Right hindlimb (tissue), 1 donor: ENCODE measurements at regions not wholly inside any gene's neighbourhood (a gene's known extent, or its start where the extent isn't known, plus 50 kb on each side); places are given as distances from the start of the nearest gene placed in this dataset.

Source experiments
- DNase-seq: peaks from one replicate; pipeline ENCODE4 v3.0.0-alpha.2; 2018

GRCh38 chr18:2337552-2338141 is 233.7 kb downstream of the METTL4 start:
- DNase-seq, result no peak

DNA sequence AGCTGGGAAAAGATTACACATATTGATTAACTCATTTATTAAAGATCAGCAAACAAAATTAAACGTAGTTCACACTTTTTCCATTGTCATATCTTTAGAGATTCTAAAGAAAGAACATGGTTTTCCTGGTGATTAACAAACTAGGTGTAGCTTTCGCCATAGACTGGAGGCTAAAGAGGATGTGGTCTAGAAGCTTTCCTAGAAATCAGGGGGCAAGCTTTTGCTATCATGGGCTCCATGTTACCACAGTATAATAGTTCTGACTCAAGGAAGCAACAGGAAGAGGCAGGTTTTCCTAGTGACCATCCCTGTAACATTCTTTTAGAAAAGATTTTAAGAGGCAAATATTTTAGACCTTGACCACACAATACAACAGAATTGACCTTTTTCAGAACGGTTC is 232.7 kb downstream of the METTL4 start:
- DNase-seq, result no peak

DNA sequence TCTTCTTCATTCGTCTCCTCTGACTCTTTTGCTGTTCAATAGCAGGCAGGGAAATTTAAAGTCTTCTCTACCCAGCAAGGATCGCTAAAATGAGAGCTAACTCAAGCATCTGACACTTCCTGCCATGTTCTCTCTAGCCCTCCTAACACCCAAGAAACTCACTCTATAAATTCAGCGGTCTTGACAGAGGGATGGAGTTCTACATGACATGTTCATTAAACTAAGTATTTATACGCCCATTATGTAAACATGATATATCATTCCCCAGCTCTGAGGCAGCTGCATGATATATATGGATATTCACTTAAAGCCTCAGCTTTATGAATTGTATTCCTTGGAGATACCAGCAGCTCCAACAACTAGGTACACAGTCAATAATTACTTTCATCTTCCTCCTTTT is 231.0 kb downstream of the METTL4 start:
- no peak for DNase-seq

GRCh38 chr18:2348003-2348402 is 223.3 kb downstream of the METTL4 start:
- DNase-seq, result no peak

DNA sequence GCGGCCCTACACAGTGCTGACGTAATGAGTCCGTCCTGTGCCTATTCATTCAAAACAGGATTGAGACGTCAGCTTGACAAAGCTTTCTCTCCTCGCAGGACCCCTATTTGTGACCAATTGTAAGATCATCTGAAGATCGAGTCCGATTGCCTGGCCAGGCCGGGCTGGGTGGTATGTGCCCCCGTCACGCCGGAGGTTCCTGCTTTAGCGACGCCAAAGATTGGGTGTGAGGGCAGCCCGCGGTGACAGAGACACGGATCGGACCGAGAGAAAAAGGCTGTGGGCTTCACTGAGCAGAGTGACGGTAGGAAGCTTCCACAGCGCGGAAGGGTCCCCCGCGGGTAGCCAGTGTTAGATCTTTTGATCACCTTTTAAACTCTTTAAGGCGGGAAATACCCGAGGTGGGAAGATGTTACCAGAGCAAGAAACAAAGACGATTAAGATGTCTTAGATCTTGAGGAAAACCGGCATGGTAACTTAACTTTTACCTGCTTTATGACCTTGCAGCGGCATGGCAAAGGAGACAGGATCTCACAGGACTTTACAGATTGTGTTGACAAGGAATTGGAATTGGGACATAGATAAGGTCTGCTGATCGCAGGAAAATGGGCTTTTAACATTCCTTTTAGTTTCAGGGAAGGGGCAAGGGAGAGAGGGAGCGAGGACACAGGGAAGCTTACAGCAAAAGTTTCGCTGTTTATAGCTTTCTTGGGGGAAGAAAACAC is 220.0 kb downstream of the METTL4 start:
- DNase-seq, result no peak

DNA sequence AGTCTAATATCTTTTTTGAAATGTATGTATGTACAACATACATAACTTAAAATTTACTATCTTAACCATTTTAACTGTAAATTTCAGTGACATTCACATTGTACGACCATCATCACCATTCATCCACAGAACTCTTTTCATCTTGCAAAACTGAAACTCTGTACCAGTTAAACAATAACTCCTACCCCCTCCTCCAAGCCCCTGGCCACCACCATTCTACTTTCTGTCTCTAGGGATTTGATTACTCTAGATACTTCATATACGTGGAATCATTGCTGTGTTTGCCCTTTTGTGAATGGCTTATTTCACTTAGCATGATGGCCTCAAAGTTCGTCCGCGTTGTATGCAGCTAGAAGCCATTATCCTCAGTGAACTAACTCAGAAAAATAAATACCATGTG is 217.0 kb downstream of the METTL4 start:
- no peak for DNase-seq

GRCh38 chr18:2356906-2357305 is 214.4 kb downstream of the METTL4 start:
- no peak for DNase-seq

DNA sequence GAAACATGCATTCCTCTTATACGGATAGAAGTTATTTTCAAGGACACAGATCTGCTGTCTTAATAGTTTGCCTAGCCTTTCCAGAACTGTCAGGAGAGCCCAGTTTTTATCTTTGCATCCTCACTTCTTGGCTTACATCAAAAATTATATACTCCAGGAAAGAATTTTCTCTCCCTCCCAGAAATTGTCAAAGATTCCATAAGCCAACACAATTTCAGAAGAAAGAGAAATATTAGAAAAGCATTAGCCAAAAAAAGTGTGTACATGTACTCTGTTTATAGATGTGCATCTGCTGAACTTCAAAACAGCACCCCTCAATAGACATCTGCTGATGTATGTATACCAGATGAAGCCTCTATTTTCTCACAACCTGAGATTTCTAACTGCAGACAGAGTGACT is 210.4 kb downstream of the METTL4 start:
- no peak for DNase-seq

- no peak for DNase-seq
These were observed 203.2 kb downstream of the METTL4 start for GRCh38 chr18:2368102-2368501.

- no peak for DNase-seq
These were observed 194.6 kb downstream of the METTL4 start for GRCh38 chr18:2376707-2377106.

GRCh38 chr18:2380101-2380500 is 191.2 kb downstream of the METTL4 start:
- DNase-seq, result no peak

GRCh38 chr18:2381539-2381938 is 189.8 kb downstream of the METTL4 start:
- no peak for DNase-seq

- DNase-seq, result no peak
These were observed 183.7 kb downstream of the METTL4 start for GRCh38 chr18:2387588-2387987.

DNA sequence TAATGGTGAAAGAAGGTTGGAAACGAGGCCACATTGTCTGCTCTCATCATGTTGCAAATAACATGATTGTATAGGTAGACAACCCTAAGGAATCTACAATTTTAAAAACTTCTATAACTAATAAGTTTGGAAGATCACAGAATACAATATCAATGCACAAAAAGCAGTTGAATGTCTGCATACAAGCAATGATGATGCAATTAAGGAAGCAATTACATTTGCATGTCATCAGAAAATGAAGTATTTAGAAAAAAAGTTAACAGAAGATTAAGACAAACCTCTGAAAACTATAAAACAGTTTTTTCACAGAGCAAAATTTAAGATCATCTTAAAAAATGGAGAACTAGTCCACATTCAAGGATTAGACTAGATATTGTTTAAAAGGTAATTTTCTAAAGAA is 181.1 kb downstream of the METTL4 start:
- DNase-seq, result no peak

DNA sequence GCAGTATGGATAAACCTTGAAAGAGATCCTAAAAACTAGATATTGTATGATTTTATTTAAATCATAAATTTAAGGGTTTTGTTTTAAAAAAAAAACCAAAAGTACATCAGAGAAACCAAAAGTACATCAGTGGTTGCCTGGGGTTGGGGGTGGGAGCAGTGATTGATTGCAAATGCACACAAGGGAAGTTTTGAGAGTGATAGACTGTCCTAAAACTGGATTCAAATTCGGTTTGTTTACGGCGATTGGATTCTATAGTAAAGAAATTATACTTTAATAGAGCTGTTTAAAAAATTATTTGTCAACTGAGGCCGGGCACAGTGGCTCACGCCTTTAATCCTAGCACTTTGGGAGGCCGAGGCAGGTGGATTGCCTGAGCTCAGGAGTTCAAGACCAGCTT is 179.8 kb downstream of the METTL4 start:
- DNase-seq, result no peak

GRCh38 chr18:2392446-2392845 is 178.9 kb downstream of the METTL4 start:
- no peak for DNase-seq

- DNase-seq, result no peak
These were observed 176.6 kb downstream of the METTL4 start for GRCh38 chr18:2394684-2395083.

DNA sequence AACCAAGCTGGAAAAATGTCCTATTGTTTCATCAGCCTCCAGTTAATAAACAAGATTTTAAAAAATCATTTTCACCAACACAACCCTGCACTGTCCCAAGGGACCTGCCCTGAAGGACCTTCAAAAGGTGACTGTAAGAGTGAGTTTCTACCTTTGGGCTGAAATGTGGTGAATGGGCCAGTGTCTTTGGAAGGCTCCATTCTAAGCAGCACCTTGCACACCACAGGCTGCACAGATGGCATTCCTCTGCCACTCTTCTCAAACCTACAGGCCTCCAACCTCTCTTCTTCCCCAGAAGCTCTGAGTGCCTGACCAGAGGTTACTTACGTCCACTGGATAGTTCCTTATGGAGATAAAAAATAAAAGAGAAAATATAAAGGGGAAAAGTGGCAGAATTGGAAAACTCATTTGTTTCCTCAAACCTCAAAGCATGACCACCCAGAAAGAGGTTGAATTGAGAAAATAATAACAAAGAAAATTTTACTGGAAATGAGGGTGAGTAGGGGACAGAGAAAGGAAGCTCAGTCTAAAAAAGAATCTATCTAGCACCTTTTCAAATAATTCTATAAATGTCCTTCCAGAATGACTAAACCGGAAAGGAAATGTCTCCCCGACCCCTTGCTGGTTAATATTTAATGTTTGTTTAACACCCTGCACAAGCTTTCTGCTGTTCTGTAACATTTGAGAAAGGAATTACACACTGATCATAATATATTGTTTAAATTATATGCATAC is 175.7 kb downstream of the METTL4 start:
- DNase-seq, result no peak

DNA sequence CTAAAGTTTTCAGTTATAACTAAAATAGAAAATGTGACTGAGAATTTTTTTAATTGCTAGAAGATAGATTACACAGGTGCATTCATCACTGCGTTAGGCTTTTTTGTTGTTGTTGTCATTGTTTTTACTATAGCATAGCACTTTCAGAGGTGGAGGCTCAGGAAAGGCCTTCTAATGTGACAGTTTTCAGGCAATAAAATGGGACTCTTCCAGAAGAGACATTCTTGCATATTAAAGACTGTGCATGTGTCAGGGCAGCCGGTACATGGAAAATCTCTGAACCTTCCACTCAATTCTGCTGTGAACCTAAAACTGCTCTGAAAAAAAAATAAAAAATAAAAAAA is 175.2 kb downstream of the METTL4 start:
- DNase-seq, result no peak

DNA sequence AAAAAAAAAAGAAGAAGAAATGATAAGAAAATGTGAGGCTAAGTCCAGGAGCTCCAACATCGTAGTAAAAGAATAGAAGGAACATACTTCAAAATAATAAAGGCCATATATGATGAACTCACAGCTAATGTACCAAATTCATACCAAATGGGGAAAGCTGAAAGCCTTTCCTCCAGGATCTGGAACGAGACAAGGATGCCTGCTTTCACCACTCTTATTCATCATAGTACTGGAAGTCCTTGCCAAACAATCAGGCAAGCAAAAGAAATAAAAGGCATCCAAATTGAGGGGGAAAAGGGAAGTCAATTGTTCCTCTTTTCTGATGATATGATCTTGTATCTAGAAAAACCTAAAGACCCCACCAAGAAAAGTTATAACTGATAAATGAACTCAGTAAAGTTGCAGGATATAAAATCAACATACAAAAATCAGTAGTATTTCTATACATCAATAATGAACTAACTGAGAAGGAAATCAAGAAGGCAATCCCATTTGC is 170.6 kb downstream of the METTL4 start:
- no peak for DNase-seq

DNA sequence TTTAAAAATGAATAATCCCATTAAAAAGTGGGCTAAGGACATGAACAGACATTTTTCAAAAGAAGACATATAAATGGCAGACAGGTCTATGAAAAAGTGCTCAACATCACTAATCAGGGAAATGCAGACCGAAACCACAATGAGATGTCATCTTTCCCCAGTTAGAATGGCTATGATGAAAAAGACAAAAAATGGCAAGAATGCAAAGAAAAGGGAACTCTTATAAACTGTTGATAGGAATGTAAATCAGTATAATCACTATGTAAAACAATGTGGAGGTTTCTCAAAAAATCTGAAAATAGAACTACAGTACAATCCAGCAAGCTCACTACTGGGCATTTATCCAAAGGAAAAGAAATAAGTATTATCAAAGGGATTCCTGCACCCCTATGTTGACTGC is 169.2 kb downstream of the METTL4 start:
- no peak for DNase-seq

- no peak for DNase-seq
These were observed 164.8 kb downstream of the METTL4 start for GRCh38 chr18:2406544-2406943.

DNA sequence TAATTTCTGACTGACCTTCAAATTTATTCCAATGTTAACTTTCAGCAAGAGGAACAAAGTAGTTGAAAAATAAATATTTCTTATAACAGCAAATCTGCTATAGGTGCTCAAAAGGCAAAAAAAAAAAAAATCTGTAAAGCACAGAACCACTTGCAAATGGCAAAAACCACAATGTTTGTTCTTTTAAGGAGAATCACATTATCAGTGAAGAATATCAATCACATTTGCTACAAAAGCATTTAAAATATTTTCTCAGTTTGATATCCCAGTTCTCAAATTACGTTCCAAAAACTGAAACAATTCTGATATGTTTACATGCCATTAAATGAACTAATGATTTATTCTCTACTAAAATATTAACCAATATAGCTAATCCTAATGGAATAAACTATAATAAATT is 163.3 kb downstream of the METTL4 start:
- DNase-seq, result no peak

GRCh38 chr18:2409906-2410305 is 161.4 kb downstream of the METTL4 start:
- no peak for DNase-seq
